IMR-90 (cell line): ENCODE measurements at regions not wholly inside any gene's neighbourhood (a gene's known extent, or its start where the extent isn't known, plus 50 kb on each side); places are given as distances from the start of the nearest gene placed in this dataset.

ENCODE experiments used
- ATAC-seq: fragments of 200-7000 bp; cut with Tn5 transposase; 2 replicates; pipeline ENCODE4 v1.9.1; 2020; ENCODE audit warnings: low read depth, mild to moderate bottlenecking, moderate library complexity
- BruUV-seq: library from RNA; stranded (reverse); fragments of 400-500 nt; replicated peaks from 2 replicates; lab custom pipeline; 2021; lab: Mats Ljungman, UMichigan
- CTCF ChIA-PET: fragments of 300-600 bp; formaldehyde crosslinking; extraction: SDS; loops from one replicate; lab custom pipeline; 2021; ENCODE audit warnings: antibody characterized with exemption; lab: Yijun Ruan, JAX
- POLR2A ChIA-PET: fragments of 300-600 bp; sonication (Branson Sonifier 250); formaldehyde crosslinking; loops from one replicate; lab custom pipeline; 2022; ENCODE audit warnings: antibody characterized with exemption; ENCODE audit not compliant: unreplicated experiment; lab: Charles Lee
- DNase-seq: peaks from one replicate; pipeline ENCODE4 v3.0.0; 2013
- H2AFZ ChIP-seq: replicated peaks from 2 replicates; pipeline ENCODE3; 2013; ENCODE audit warnings: low read length, mild to moderate bottlenecking; ENCODE audit not compliant: poor library complexity
- H2AK5ac ChIP-seq: 2 replicates; pipeline ENCODE4 v1.6.1; 2013; ENCODE audit warnings: low read depth, low read length, inconsistent platforms
- H2AK9ac ChIP-seq: replicated peaks from 2 replicates; pipeline ENCODE3; 2013; ENCODE audit warnings: mild to moderate bottlenecking, low read depth, low read length, moderate library complexity; ENCODE audit not compliant: poor library complexity
- H2BK120ac ChIP-seq: 2 replicates; pipeline ENCODE4 v1.6.1; 2013; ENCODE audit warnings: low read depth, low read length, inconsistent platforms
- H2BK15ac ChIP-seq: 3 replicates; pipeline ENCODE4 v1.6.1; 2013; ENCODE audit warnings: low read depth, low read length, inconsistent platforms
- H2BK20ac ChIP-seq: 2 replicates; pipeline ENCODE4 v1.6.1; 2013; ENCODE audit warnings: low read depth, mild to moderate bottlenecking, inconsistent platforms, low read length, moderate library complexity
- H2BK5ac ChIP-seq: 2 replicates; pipeline ENCODE4 v1.6.1; 2013; ENCODE audit warnings: mild to moderate bottlenecking, low read depth, low read length, inconsistent platforms; ENCODE audit not compliant: poor library complexity, severe bottlenecking
- H3K14ac ChIP-seq: replicated peaks from 2 replicates; pipeline ENCODE4 v1.6.1; 2013; ENCODE audit warnings: low read depth, low read length, inconsistent platforms
- H3K18ac ChIP-seq: 2 replicates; pipeline ENCODE4 v1.6.1; 2013; ENCODE audit warnings: low read depth, low read length, control low read depth
- H3K23ac ChIP-seq: 2 replicates; pipeline ENCODE4 v1.6.1; 2013; ENCODE audit warnings: low read depth, low read length, inconsistent platforms
- H3K27ac ChIP-seq: 2 replicates; pipeline ENCODE4 v1.5.1; 2013; ENCODE audit warnings: mild to moderate bottlenecking, control low read depth, low read length; ENCODE audit not compliant: insufficient read depth
- H3K27me3 ChIP-seq: 2 replicates; pipeline ENCODE4 v1.6.1; 2013; ENCODE audit warnings: low read length; ENCODE audit not compliant: control insufficient read depth, insufficient read depth
- H3K36me3 ChIP-seq: 2 replicates; pipeline ENCODE4 v1.6.1; 2013; ENCODE audit warnings: low read length, mixed read lengths; ENCODE audit not compliant: control insufficient read depth, insufficient read depth
- H3K4ac ChIP-seq: 2 replicates; pipeline ENCODE4 v1.6.1; 2013; ENCODE audit warnings: low read depth, low read length, inconsistent platforms
- H3K4me1 ChIP-seq: 2 replicates; pipeline ENCODE4 v1.6.1; 2013; ENCODE audit warnings: low read length, mixed read lengths; ENCODE audit not compliant: control insufficient read depth, insufficient read depth
- H3K4me2 ChIP-seq: 2 replicates; pipeline ENCODE4 v1.6.1; 2013; ENCODE audit warnings: low read depth, mild to moderate bottlenecking, control low read depth, low read length, moderate library complexity
- H3K4me3 ChIP-seq: 2 replicates; pipeline ENCODE4 v1.5.1; 2013; ENCODE audit warnings: low read depth, mild to moderate bottlenecking, control low read depth, low read length, moderate library complexity; ENCODE audit not compliant: insufficient read depth
- H3K56ac ChIP-seq: 2 replicates; pipeline ENCODE4 v1.6.1; 2013; ENCODE audit warnings: low read length, inconsistent platforms; ENCODE audit not compliant: insufficient read depth; ENCODE audit errors: extremely low read depth
- H3K79me1 ChIP-seq, 2 experiments: 2 replicates each; pipeline ENCODE4 v1.6.1; 2013; ENCODE audit warnings: low read length in 2 of 2, inconsistent platforms in 1 of 2, low read depth in 1 of 2
- H3K9ac ChIP-seq: 2 replicates; pipeline ENCODE4 v1.6.1; 2013; ENCODE audit warnings: low read depth, low read length, control low read depth
- H3K9me1 ChIP-seq: 2 replicates; pipeline ENCODE4 v1.6.1; 2013; ENCODE audit warnings: low read length, inconsistent platforms; ENCODE audit not compliant: insufficient read depth
- H3K9me3 ChIP-seq: 2 replicates; pipeline ENCODE4 v1.6.1; 2013; ENCODE audit warnings: low read length; ENCODE audit not compliant: control insufficient read depth, insufficient read depth
- H4K20me1 ChIP-seq: 2 replicates; pipeline ENCODE4 v1.6.1; 2013; ENCODE audit warnings: low read length, inconsistent platforms; ENCODE audit not compliant: insufficient read depth
- H4K5ac ChIP-seq: 2 replicates; pipeline ENCODE4 v1.6.1; 2013; ENCODE audit warnings: mild to moderate bottlenecking, low read depth, low read length, control low read depth
- H4K8ac ChIP-seq, 2 experiments: 2 replicates each; pipeline ENCODE4 v1.6.1; 2013; ENCODE audit warnings: low read depth in 2 of 2, low read length in 2 of 2, control low read depth in 1 of 2, inconsistent platforms in 1 of 2
- H4K91ac ChIP-seq: 2 replicates; pipeline ENCODE4 v1.6.1; 2013; ENCODE audit warnings: low read depth, low read length, inconsistent platforms; ENCODE audit not compliant: insufficient read depth
- BHLHE40 ChIP-seq: fragments of 150-350 bp; IDR thresholded peaks from 2 replicates; pipeline ENCODE4 v1.6.1; 2016; ENCODE audit warnings: mild to moderate bottlenecking, low read depth, low read length
- CEBPB ChIP-seq: IDR thresholded peaks from 2 replicates; pipeline ENCODE4 v1.6.1; 2012; ENCODE audit warnings: low read depth, low read length, improper control_type of control experiment
- CTCF ChIP-seq: conservative IDR thresholded peaks from 2 replicates; pipeline ENCODE4 v1.5.1; 2012; ENCODE audit warnings: mild to moderate bottlenecking, low read depth, low read length, improper control_type of control experiment
- ELK1 ChIP-seq: fragments of 150-350 bp; IDR thresholded peaks from 2 replicates; pipeline ENCODE4 v1.6.1; 2016; ENCODE audit warnings: low read depth, mild to moderate bottlenecking, low read length, moderate library complexity, borderline replicate concordance
- MAFK ChIP-seq: IDR thresholded peaks from 2 replicates; pipeline ENCODE4 v1.6.1; 2012; ENCODE audit warnings: low read depth, low read length, improper control_type of control experiment
- MAZ ChIP-seq: IDR thresholded peaks from 2 replicates; pipeline ENCODE4 v1.6.1; 2012; ENCODE audit warnings: low read depth, mild to moderate bottlenecking, low read length, improper control_type of control experiment, moderate library complexity, borderline replicate concordance
- MXI1 ChIP-seq: IDR thresholded peaks from 2 replicates; pipeline ENCODE4 v1.6.1; 2012; ENCODE audit warnings: low read depth, mild to moderate bottlenecking, low read length, moderate library complexity, borderline replicate concordance
- NFE2L2 ChIP-seq: fragments of 150-350 bp; IDR thresholded peaks from 2 replicates; pipeline ENCODE4 v1.6.1; 2016; ENCODE audit warnings: low read depth, mild to moderate bottlenecking, low read length
- POLR2A ChIP-seq: IDR thresholded peaks from 2 replicates; pipeline ENCODE4 v1.6.1; 2012; ENCODE audit warnings: mild to moderate bottlenecking, low read depth, low read length
- RAD21 ChIP-seq: IDR thresholded peaks from 2 replicates; pipeline ENCODE4 v1.6.1; 2012; ENCODE audit warnings: low read length, improper control_type of control experiment
- RCOR1 ChIP-seq: IDR thresholded peaks from 2 replicates; pipeline ENCODE4 v1.6.1; 2012; ENCODE audit warnings: mild to moderate bottlenecking, low read length, improper control_type of control experiment; ENCODE audit not compliant: insufficient replicate concordance
- WGBS, 2 experiments: methylation state at CpG; one replicate each; pipeline versions ENCODE4 v1.1.5 to v1.1.7; 2013; ENCODE audit warnings: missing lambda C conversion rate in 2 of 2; ENCODE audit not compliant: insufficient read length in 1 of 2; ENCODE audit errors: extremely low coverage in 2 of 2; 5-methylcytosine and 5-hydroxymethylcytosine counted together
- dilution Hi-C: fragments of 300-500 bp; cut with HindIII; formaldehyde crosslinking; loops from one replicate; pipeline ENCODE4 v1.14.3; 2018; ENCODE audit warnings: low sequenced_read_pairs; ENCODE audit not compliant: unreplicated experiment
- in situ Hi-C: fragments of 300-500 bp; cut with MboI; formaldehyde crosslinking; loops from 3 replicates; pipeline ENCODE4 v1.14.3; 2019; ENCODE audit warnings: low sequenced_read_pairs, inconsistent platforms, mixed read lengths
- intact Hi-C: fragments of 100-400 bp; cut with micrococcal nuclease; formaldehyde crosslinking; loops from 2 replicates; pipeline ENCODE4 v1.10.0; 2022

- H2BK20ac ChIP-seq = no peak overlapping the region
- H2BK120ac ChIP-seq = no peak overlapping the region
- no peaks in the 10 kb centered on the region for H3K27me3 ChIP-seq
- DNase-seq = no peak
- H3K56ac ChIP-seq = no peak overlapping the region
- ChIA-PET CTCF (no interaction called here), POLR2A (interaction anchor here (0.6 kb wide), 1 partner anchor 80 kb away, joined by 10 read pairs; no protein-coding TSS in a partner anchor)
- in situ Hi-C loops = no loop called here
- H3K14ac ChIP-seq = no peak overlapping the region
- H3K27ac ChIP-seq = no peak overlapping the region
- dilution Hi-C loops = no loop called here
- intact Hi-C loops = no loop called here
- no CpG with 5 or more reads among the region's 3 CpGs for WGBS, 2 experiments
- peaks cover 13% of the 10 kb centered on the region for H3K4me1 ChIP-seq
- H3K9me1 ChIP-seq = peaks cover 10% of the 10 kb centered on the region
- H4K91ac ChIP-seq = no peak overlapping the region
- H3K79me1 ChIP-seq = no peaks in the 10 kb centered on the region
- no peak overlapping the region for H2AFZ ChIP-seq
- H2AK5ac ChIP-seq = no peak overlapping the region; the same call in 1 of the 2 replicates
- no peak overlapping the region for H2BK5ac ChIP-seq
- ATAC-seq = no peak
- no peak for TF ChIP-seq MAZ
- TF ChIP-seq RAD21 = no peak
- no peak for TF ChIP-seq MAFK
- TF ChIP-seq POLR2A = no peak
- TF ChIP-seq CEBPB = no peak
- no peak for TF ChIP-seq RCOR1
- TF ChIP-seq MXI1 = no peak
- no peak for TF ChIP-seq BHLHE40
- no peak for TF ChIP-seq ELK1
- no peak for TF ChIP-seq CTCF
- TF ChIP-seq NFE2L2 = no peak
- H2AK9ac ChIP-seq = no peak overlapping the region
- no peak overlapping the region for H3K4ac ChIP-seq
- H3K36me3 ChIP-seq = no peaks in the 10 kb centered on the region
- H3K9ac ChIP-seq = no peak overlapping the region
- no peak overlapping the region for H3K23ac ChIP-seq
- no peaks in the 10 kb centered on the region for H3K9me3 ChIP-seq
- H3K18ac ChIP-seq = no peak overlapping the region
- H4K20me1 ChIP-seq = no peaks in the 10 kb centered on the region
- no peak overlapping the region for H4K5ac ChIP-seq
- BruUV-seq = no TSS peak
- H3K4me2 ChIP-seq = no peak overlapping the region
- H4K8ac ChIP-seq = no peak overlapping the region
- no peak overlapping the region for H2BK15ac ChIP-seq
- no peak overlapping the region for H3K4me3 ChIP-seq
Observed at GRCh38 chr2:216770050-216770449, 74.7 kb upstream of the IGFBP5 start.
